Kidney (tissue), 13 donors: ENCODE measurements at regions not wholly inside any gene's neighbourhood (a gene's known extent, or its start where the extent isn't known, plus 50 kb on each side); places are given as distances from the start of the nearest gene placed in this dataset.

Source experiments
- DNase-seq, 5 donors: peaks; one replicate each; pipeline ENCODE4 v3.0.0-alpha.2; 2013 to 2020
- FAIRE-seq: peaks from 2 replicates; lab custom pipeline; 2012; peaks lifted over from hg19 to GRCh38; lab: Jason Lieb, UNC
- H3K27ac ChIP-seq, 2 donors: one replicate each; pipeline ENCODE4 v1.7.0; 2013; ENCODE audit warnings: low read depth in 2 of 2, low read length in 2 of 2, inconsistent platforms in 1 of 2
- H3K27me3 ChIP-seq: one replicate; pipeline ENCODE4 v1.7.1; 2013; ENCODE audit warnings: low read length, inconsistent platforms; ENCODE audit not compliant: control insufficient read depth, insufficient read depth
- H3K36me3 ChIP-seq, 3 donors: one replicate each; pipeline versions ENCODE4 v1.7.0 to v1.7.1; 2013; ENCODE audit warnings: low read length in 3 of 3, control low read depth in 1 of 3, inconsistent platforms in 1 of 3; ENCODE audit not compliant: insufficient read depth in 3 of 3, control insufficient read depth in 2 of 3
- H3K4me1 ChIP-seq, 3 donors: one replicate each; pipeline versions ENCODE4 v1.7.0 to v1.7.1; 2013; ENCODE audit warnings: low read length in 3 of 3, inconsistent platforms in 1 of 3, low read depth in 1 of 3; ENCODE audit not compliant: control insufficient read depth in 2 of 3, insufficient read depth in 2 of 3
- H3K4me3 ChIP-seq, 3 donors: one replicate each; pipeline versions ENCODE4 v1.7.0 to v1.8.1; 2013; ENCODE audit warnings: low read length in 3 of 3, control low read depth in 1 of 3, inconsistent platforms in 1 of 3
- H3K9ac ChIP-seq, 3 donors: one replicate each; pipeline versions ENCODE4 v1.7.0 to v1.7.1; 2013; ENCODE audit warnings: low read length in 3 of 3, control low read depth in 1 of 3, inconsistent platforms in 1 of 3
- H3K9me3 ChIP-seq, 3 donors: one replicate each; pipeline versions ENCODE4 v1.7.0 to v1.7.1; 2013; ENCODE audit warnings: low read length in 3 of 3, control low read depth in 1 of 3, inconsistent platforms in 1 of 3; ENCODE audit not compliant: control insufficient read depth in 2 of 3, insufficient read depth in 1 of 3
- CTCF ChIP-seq: IDR thresholded peaks from 3 replicates; pipeline ENCODE4 v1.5.1; 2012; ENCODE audit warnings: mild to moderate bottlenecking, moderate library complexity, borderline replicate concordance; ENCODE audit not compliant: insufficient read depth; ENCODE audit errors: extremely low read depth
- intact Hi-C: fragments of 100-400 bp; cut with DNase I; formaldehyde crosslinking; loops from one replicate; pipeline ENCODE4 v1.11.1; 2022
- donor health status: control.
- donor health status: control.
- donor health status: control.
- donor health status: control.
- donor health status: control.
- donor health status: DM: yes; HTN: yes; CAD: no.
- donor health status: Normal renal cell carcinoma (clear cell type).

- intact Hi-C loops = no loop called here
- Histone ChIP-seq H3K4me3 (no peak overlapping the region), H3K4me1 (no peaks in the 10 kb centered on the region), H3K36me3 (no peaks in the 10 kb centered on the region), H3K9ac (no peak overlapping the region), H3K27me3 (no peaks in the 10 kb centered on the region), H3K27ac (no peak overlapping the region), H3K9me3 (peaks cover 0 to 7% (median 0%) of the 10 kb centered on the region in 3 donors)
- no peak for FAIRE-seq
- no peak for DNase-seq
- TF ChIP-seq CTCF = no peak
These were observed 359.8 kb downstream of the EPM2A start for GRCh38 chr6:145375502-145375901.

GRCh38 chr6:145380186-145380585, 355.1 kb downstream of the EPM2A start:
- H3K9me3 ChIP-seq = peaks cover 0 to 7% (median 0%) of the 10 kb centered on the region in 3 donors
- H3K27ac ChIP-seq = no peak overlapping the region
- TF ChIP-seq CTCF = no peak
- no peaks in the 10 kb centered on the region for H3K27me3 ChIP-seq
- intact Hi-C loops = no loop called here
- no peak overlapping the region for H3K9ac ChIP-seq
- no peaks in the 10 kb centered on the region for H3K36me3 ChIP-seq
- no peak overlapping the region for H3K4me3 ChIP-seq
- H3K4me1 ChIP-seq = no peaks in the 10 kb centered on the region
- peak in 2 of 5 donors; percentile 29 to 35 for DNase-seq
- FAIRE-seq = no peak

- no peak for TF ChIP-seq CTCF
- no peaks in the 10 kb centered on the region for H3K36me3 ChIP-seq
- DNase-seq = no peak
- intact Hi-C loops = no loop called here
- H3K9ac ChIP-seq = no peak overlapping the region
- H3K27me3 ChIP-seq = no peaks in the 10 kb centered on the region
- FAIRE-seq = no peak
- H3K9me3 ChIP-seq = peaks cover 0 to 7% (median 0%) of the 10 kb centered on the region in 3 donors
- no peaks in the 10 kb centered on the region for H3K4me1 ChIP-seq
- no peak overlapping the region for H3K27ac ChIP-seq
- no peak overlapping the region for H3K4me3 ChIP-seq
These were observed 353.4 kb downstream of the EPM2A start for GRCh38 chr6:145381941-145382340.

- FAIRE-seq (no peak), DNase-seq (no peak)
- intact Hi-C loops = no loop called here
- H3K4me1 ChIP-seq = no peaks in the 10 kb centered on the region
- H3K9ac ChIP-seq = no peak overlapping the region
- no peaks in the 10 kb centered on the region for H3K9me3 ChIP-seq
- H3K4me3 ChIP-seq = no peak overlapping the region
- no peak overlapping the region for H3K27ac ChIP-seq
- H3K27me3 ChIP-seq = no peaks in the 10 kb centered on the region
- no peak for TF ChIP-seq CTCF
- no peaks in the 10 kb centered on the region for H3K36me3 ChIP-seq
These were observed 351.9 kb downstream of the EPM2A start for GRCh38 chr6:145383428-145383827.
